Bronchial epithelial cell (primary cell): ENCODE measurements at regions not wholly inside any gene's neighbourhood (a gene's known extent, or its start where the extent isn't known, plus 50 kb on each side); places are given as distances from the start of the nearest gene placed in this dataset.

Experiments
- DNase-seq: peaks from one replicate; pipeline ENCODE4 v3.0.0-alpha.2; 2010; ENCODE audit warnings: low read depth
- FAIRE-seq: peaks from 2 replicates; lab custom pipeline; 2011; peaks lifted over from hg19 to GRCh38; lab: Jason Lieb, UNC
- H3K27me3 ChIP-seq: 2 replicates; pipeline ENCODE4 v1.5.1; 2011; ENCODE audit warnings: low read length; ENCODE audit not compliant: control insufficient read depth, insufficient read depth
- H3K36me3 ChIP-seq: 2 replicates; pipeline ENCODE4 v1.5.1; 2011; ENCODE audit warnings: low read length; ENCODE audit not compliant: control insufficient read depth, insufficient read depth
- H3K4me3 ChIP-seq: 2 replicates; pipeline ENCODE4 v1.5.1; 2011; ENCODE audit warnings: mild to moderate bottlenecking, low read depth, low read length, control low read depth
- TF ChIP-seq, protein P1 (sequence below): IDR thresholded peaks from 2 replicates; pipeline ENCODE4 v1.5.1; 2011; ENCODE audit warnings: mild to moderate bottlenecking, moderate library complexity, low read length, control low read depth, inconsistent platforms; ENCODE audit not compliant: insufficient read depth, severe bottlenecking

DNA sequence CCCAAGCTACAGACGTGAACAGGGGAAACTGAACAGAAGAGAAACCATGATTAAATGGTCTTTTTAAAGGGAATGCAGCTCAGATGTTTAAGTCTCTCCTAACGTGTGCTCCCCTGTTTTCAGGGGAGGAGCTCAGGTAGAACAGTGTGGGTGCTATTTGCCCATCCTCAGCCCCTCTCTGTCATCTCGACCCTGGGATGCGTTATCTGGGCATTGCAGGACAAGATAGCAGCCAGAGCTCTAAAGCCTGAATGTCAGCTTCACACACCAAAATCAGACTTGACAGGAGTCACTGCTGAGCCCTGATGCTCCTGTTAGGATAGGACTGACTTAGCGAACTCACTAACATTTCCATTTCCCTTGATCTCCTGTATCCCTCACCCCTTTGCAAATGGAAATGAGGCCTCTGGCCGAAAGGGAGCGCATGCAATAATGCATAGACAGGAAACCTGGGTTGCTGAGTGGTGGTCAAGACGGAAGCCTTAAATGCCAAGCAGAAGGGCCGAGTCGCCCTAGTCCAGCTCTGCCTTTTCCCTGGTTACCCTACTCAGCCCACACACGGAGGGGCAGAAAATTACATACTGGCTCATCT lies 234.9 kb upstream of the TPM1 start:
- DNase-seq (no peak), FAIRE-seq (peak; percentile 55)
- no peaks in the 10 kb centered on the region for H3K27me3 ChIP-seq

DNA sequence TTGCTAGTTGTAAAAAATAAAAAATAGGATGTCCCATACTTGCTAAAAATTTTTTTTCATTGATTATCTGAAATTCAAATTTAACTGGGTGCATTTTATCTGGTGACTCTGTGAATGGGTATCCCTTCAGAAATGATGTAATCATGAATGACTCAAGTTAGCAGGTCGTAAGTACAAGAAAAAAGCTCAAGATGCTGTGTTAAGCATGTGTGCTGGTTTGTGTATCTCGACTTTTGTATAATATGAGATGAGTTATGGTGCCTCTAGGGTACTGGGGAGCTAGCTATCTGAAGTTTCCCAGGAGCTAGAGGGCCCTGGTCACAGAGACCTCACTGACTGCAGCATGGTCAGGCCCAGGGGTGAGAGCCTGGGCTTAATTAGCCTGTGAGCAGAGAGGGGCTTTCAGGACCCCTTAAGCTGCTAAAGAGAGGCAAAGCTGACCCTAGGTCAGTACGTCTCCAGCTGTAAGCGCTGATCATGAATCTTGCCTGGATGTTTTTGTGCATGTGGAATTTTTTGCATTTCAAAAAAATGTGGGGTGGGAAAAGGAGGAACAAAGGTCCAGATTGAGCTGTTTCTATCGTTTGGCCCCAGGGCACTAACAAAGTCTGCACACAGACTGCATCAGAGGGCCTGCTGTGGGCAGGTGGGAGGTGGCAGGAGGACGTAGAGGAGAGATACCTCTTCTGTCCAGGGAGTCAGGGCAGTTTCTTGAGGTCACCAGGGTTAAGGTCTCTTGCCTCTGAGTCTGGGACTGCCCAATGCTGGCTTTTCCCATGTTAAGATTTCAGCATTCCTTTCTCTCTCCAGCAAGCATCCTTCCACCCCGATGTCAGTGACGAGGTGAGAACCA lies 233.2 kb upstream of the TPM1 start:
- DNase-seq = peak; percentile 59
- H3K27me3 ChIP-seq = no peaks in the 10 kb centered on the region

More for the DNA sequence above, 234.9 kb upstream of the TPM1 start:
- Histone ChIP-seq H3K36me3 (no peaks in the 10 kb centered on the region), H3K4me3 (no peak overlapping the region)
- TF ChIP-seq, protein P1, sequence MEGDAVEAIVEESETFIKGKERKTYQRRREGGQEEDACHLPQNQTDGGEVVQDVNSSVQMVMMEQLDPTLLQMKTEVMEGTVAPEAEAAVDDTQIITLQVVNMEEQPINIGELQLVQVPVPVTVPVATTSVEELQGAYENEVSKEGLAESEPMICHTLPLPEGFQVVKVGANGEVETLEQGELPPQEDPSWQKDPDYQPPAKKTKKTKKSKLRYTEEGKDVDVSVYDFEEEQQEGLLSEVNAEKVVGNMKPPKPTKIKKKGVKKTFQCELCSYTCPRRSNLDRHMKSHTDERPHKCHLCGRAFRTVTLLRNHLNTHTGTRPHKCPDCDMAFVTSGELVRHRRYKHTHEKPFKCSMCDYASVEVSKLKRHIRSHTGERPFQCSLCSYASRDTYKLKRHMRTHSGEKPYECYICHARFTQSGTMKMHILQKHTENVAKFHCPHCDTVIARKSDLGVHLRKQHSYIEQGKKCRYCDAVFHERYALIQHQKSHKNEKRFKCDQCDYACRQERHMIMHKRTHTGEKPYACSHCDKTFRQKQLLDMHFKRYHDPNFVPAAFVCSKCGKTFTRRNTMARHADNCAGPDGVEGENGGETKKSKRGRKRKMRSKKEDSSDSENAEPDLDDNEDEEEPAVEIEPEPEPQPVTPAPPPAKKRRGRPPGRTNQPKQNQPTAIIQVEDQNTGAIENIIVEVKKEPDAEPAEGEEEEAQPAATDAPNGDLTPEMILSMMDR = no peak

DNA sequence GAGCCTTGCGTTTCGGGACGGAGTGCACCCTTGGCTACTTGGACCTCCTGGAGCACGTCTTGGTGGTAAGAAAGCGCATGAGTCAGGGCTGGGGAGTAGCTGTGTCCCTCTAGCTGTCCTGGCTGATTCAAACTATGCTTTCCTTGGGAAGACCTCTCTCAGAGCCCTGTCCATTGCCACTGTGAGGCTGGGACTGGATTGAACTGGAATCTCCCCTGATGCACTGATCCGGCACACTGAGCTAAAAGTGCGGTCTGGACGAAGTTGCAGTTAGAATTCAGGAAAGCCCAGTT lies 232.6 kb upstream of the TPM1 start:
- Histone ChIP-seq H3K27me3 (no peaks in the 10 kb centered on the region), H3K4me3 (no peak overlapping the region), H3K36me3 (no peaks in the 10 kb centered on the region)
- FAIRE-seq (no peak), DNase-seq (no peak)
- TF ChIP-seq, protein P1 = no peak

More for the DNA sequence above, 233.2 kb upstream of the TPM1 start:
- H3K36me3 ChIP-seq = no peaks in the 10 kb centered on the region
- H3K4me3 ChIP-seq = no peak overlapping the region
- no peak for FAIRE-seq
- TF ChIP-seq, protein P1 = no peak

DNA sequence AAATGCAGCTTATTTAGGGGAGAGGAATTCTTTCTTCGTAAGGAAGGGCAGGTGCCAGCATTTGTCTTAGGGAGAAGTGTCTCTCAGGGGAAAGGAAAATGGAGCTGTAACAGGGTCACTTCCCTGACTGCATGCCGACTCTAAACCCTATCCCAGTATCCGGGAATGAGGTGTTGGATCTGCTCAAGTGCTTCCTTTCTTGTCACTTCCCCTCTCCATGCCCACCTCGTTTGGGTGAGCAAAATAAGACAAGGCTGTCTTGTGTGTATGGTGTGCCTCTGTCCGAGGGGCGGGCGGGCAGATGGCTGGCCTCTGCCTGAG lies 230.1 kb upstream of the TPM1 start:
- Histone ChIP-seq H3K27me3 (no peaks in the 10 kb centered on the region), H3K36me3 (no peaks in the 10 kb centered on the region), H3K4me3 (no peak overlapping the region)
- FAIRE-seq = no peak
- no peak for DNase-seq
- TF ChIP-seq, protein P1 = no peak

DNA sequence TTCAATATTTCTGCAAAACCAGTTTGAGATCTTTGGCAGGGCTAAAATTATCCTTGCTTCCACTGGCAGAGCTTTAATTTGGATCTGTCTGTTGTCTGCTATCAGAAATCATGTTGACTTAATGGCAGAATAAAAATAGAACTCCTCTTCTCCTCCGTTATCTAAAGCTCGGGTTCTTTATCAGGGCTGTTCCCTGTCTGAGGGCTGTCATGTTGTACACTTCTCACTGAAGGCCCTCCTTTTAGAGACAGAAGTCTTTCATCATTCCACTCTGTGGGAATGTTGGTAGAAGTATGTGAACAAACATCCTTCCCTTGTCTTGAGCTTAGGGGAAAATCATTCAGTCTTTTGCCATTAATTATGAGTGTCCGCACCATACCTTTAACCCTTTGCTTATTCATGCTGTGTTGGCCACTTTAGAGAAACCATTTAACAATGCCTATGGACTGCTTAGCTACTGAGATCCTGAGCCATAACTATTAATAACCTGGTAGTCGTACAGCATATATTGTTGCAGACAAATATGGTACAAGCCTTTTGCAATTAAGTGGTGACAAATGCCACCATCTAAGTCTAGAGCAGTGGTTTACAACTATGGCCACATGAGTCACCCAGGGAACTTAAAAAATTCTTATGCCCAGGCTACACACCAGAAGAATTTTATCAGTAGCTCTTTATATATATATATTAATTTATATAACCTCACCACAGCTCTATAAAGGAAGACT lies 226.0 kb upstream of the TPM1 start:
- TF ChIP-seq, protein P1 = no peak
- Histone ChIP-seq H3K27me3 (no peaks in the 10 kb centered on the region), H3K4me3 (no peak overlapping the region), H3K36me3 (no peaks in the 10 kb centered on the region)
- FAIRE-seq = no peak
- DNase-seq = no peak
